HG03469 (cell line): ENCODE measurements at regions not wholly inside any gene's neighbourhood (a gene's known extent, or its start where the extent isn't known, plus 50 kb on each side); places are given as distances from the start of the nearest gene placed in this dataset.

Experiments used
- ATAC-seq: cut with Tn5 transposase; IDR thresholded peaks from one replicate; pipeline ENCODE4 v1.9.1; 2021; ENCODE audit warnings: mild to moderate bottlenecking, moderate library complexity, moderate number of reproducible peaks; ENCODE audit not compliant: unreplicated experiment

DNA sequence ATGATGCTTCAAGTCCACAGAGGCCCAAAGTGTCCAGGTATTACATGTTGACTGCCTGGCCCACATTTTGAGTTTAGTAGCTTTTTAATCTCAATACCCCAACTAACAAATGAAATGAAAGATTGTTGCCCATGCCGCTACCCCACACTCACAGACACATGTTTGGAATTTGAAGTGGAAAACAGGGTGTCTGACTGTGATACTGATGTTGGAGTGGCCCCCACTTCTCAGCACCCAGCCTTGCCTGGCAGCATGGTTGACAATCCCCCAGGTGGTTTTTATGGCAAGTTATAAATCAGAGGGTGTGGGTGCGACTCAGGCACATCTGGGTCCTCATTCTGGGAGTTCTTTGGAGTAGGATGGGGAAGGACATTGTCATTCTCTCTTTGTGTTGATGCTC, 314.7 kb upstream of the ZNF32 start:
- ATAC-seq, result no peak

DNA sequence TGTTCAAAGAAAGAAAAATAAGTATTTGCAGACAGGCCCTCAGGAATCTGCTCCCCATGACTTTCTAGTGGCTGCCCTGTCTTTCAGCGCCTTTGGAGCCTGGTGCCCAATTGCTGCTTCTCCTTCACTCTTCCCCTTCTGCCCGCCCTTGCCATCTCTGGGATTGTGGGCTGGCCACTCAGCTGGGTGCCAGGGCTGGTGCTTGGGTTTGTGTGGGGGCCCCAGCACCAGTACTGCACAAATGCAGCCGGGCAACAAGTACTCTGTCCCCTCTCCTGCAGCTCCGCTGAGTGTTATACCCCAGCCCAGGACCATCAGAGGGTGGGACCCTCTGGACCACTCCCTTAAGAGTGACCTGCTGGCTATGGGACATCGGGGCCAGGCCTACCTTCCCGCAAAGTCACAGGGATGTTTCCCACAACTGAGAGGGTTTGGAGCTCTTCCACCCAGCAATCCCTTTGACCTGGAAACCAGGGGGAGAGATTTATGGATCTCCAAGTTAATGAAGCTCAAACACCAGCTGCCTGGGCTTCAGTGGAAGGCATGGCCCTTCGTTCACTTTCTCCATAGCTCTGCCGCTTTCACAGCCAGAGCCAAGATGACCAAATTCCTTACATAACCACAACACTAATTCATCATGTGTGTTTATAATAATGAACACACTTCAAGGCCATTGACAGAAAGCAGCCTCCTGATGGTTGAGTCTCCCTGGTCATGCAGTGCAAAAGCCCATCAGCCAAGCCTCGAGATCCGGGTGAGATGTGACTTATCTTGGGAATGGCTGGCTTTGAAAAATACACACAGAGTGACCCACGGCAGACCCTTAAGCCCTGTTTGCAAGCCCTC, 313.9 kb upstream of the ZNF32 start:
- no peak for ATAC-seq

DNA sequence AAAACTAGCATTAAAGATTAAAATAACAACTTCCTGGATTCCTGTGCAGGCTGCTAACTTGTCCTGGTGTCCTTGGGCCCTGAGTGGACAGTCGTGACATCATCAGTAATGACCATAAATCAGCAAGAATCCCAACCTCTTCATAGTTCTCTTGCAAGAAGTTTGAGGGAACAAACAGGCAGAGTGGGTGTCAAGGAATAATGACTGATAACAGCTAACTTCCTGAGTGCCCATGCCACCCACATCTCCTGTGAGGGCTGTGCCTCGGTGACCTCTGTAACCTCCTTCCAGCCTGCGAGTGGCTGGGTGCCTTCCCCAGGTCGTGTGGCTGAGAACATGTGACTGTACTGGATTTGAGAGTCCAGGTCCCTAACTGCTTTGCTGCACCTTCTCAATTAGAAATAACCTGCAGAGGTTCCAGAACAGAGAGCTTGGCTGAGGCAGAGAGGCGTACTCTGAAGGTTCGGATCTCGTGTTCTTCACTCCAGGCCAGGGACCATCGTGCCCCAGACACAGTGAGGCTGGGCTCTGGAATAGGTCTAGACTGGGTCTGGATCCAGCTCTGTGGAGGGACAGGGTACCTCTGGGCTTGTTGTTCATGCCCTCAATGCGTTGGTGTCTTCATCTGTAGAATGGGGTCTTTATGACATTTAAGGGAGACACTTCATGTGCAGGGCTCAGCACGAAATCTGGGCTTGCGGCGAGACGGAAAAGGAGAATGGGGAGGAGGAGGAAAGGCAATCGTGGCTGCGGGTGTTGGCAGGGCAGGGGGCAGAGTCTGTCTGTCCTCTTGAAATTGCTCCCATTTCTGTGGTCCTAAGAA, 313.1 kb upstream of the ZNF32 start:
- no peak for ATAC-seq

DNA sequence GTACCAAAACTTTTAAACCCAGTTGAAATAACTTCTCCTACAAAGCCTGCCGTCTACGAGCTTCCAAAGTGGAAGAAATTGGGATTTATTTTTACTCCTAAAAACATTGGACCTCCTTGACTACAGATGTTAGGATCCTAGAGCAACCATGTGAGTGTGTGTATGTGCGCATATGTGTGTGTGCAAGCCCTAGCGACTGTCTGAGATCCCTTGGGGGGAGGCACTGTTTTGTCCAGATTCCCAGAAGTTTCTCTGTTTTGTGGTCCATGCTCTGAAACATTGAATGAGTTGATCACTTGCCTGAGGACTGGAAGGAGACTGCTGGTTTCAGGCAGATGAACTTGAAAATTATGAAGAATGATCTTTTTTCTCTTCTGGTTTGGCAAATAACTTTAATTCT, 312.3 kb upstream of the ZNF32 start:
- ATAC-seq, result no peak

DNA sequence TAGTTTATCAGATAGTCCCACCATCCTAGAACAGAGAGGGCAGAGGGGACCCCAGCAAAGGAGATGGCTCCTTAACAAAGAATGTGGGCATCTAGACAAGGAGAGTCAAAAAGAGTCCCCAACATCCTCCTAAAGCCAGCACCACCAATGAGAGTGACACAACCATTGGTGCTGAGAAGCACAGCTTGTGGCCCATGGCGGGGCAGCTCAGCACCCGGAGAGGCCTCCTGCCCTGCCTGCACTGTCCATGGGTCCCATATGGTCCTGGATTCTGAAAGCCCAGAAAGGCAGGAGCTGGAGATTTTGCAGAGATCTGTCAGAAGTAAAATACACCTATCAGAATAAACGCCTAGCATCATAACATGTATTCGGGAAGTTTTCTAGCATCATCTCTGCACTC, 311.8 kb upstream of the ZNF32 start:
- no peak for ATAC-seq

DNA sequence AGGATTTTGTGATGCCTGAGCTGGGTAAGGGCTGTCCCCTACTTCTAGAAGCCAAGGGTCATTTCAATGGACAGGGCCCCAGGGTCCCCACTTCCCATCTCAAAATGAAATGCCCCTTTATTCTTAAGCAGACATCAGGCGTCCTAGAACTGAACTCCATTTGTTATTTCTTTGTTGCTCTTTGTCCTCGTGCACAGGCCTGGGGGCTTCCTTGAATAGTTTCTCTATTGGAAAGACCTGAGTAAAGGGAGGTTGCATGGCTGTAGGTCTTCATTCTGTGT, 311.4 kb upstream of the ZNF32 start:
- no peak for ATAC-seq

DNA sequence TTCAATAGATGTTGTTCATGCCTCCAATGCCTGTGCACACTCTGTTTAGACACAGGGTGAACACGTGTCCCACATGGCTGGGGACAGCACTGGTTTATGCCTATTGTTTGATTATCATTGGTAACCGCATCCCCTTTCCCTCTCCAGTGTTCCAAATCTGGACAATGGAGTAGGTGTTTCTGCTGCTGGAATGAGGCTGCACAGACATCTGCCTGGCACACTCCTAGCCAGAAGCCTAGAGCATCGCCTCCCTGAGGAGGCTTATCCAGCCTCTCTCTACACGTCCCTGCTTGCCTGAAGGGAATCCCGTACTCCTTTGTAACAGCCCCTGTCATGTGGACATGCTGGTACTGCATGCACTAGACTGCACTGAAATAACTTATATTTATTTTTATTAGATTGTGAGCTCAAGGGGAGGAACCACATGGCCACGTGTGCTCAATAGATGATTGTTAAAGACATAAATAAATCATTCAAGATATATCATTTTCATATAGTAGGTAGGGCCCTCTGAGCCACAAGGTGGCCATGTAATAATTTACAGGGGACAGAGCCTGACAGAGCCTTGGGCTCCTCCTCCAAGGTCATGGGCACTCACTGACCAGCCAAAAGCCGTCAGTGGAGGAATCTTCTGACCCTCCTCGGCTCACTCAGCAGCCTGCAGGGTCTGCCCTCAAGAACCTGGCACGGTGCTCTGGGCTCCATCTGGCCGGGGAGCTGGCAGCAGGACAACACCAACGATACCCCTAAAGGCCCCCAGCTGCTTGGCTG, 310.9 kb upstream of the ZNF32 start:
- ATAC-seq, result no peak

DNA sequence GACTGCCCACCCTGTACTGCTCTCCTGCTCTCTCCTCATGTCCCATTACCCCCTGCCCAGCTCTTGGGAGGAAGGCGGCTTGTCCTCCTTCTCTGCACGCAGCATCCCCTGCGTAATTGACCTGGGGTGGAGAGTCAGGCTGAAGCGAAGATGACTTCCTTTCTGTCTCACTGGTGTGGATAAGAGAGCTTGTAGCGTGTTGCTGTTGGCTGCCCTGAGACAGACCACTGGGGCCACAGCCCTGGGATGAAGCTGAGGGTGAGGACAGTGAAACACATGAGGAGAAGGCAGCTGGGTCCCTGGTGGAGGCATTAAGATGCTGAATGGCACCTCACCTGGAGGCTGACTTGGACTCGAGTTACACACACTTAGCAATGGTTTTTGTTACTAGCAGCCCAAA, 310.3 kb upstream of the ZNF32 start:
- no peak for ATAC-seq

DNA sequence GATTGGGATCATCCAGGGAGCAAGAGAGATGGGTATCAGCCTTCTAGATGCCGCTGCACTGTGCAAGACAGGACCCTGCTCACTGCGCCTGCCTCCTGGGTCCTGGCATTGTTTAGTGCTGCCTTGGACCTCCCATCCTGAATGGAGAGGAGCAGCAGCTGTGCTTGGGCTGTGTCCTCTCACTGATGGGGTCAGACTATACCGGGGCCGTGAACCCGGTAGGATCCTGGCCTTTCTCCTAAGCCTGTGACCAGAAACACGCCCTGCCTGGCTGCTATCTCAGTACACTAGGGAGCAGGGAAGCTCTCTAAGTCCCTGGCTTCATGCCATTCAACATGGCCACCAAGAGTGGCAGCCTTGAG, 309.4 kb upstream of the ZNF32 start:
- ATAC-seq, result no peak

DNA sequence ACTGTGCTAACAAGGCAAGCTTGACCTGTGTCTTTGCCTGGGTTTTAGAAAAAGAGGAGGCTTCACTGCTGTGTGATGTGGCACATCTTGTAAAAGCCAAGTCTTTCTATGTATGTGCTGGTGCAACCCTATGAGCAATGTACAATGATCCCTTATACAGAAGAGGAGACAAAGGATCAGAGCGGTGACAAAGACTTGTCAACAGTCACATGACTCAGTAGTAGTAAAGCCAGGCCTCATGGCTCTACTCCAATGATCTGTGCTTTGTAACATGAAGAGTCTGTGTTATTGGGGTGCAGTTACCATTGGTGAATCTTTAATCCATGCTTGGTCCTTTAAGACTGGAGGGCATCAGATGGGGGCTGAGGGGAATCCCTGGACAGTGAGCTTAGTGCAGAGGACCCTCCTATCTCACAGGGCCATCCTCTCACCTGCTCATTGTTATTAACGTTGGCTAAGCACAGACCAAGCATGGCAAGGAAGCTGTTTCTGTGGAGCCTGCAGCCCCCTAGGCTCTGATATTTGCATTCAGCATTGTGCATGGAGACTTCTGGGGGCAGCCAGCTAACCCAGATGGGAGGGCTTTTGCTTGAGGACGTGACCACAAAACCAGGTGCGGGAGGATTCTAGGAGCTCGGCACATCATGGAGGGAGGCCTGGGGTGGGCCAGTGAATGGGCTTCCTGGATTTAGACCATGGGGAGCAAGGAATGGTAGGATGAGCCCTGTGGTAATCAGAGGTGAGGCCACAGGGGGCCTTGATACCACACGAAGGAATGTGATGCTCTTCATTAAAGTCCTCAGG, 308.8 kb upstream of the ZNF32 start:
- no peak for ATAC-seq

DNA sequence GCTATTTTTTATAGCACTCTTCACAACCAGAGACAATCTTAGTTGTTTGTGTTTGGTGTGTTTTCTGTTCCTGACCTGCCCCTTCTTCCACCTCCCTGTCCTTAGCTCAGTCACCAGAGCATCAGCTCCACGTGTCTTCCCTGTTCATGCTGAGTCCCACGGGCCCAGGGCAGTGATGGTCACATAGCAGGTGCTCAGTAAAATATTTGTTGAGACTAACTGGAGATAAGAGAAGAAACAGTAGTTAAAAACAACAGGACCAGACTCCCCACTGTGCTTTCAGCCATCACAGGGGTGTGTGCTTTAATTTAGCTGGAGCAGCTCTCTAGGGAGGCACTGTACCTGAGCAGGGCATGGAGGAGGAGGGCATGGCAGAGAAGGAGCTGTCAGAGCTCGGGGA, 307.3 kb upstream of the ZNF32 start:
- no peak for ATAC-seq

DNA sequence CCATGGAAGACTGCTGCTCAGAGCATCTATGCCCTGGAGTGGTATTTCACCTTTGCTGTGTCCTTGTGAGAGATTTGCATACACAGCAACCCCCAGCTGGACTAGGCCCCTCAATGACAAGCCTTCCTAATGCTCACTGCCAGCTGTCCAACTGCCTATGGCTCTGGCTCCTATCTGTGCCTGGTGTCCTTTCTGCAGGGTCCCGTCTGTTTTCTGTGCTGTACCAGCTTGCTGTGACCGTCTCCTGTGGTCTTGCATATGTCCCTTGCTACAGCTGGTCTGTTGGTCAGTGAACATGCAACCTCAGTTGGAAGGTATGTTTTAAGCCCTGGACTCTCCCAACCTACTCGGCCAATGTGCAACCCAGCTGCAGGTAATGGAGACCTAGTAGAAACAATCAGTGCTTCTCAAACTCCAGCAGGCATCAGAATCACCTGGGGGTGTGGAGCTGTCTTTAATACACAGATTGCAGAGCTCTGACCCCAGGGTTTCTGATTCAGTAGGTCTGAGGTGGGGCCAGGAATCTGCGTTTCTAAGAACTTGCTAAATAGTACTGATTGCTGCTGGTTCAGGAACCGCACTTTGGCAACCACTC, 306.4 kb upstream of the ZNF32 start:
- ATAC-seq, result no peak

DNA sequence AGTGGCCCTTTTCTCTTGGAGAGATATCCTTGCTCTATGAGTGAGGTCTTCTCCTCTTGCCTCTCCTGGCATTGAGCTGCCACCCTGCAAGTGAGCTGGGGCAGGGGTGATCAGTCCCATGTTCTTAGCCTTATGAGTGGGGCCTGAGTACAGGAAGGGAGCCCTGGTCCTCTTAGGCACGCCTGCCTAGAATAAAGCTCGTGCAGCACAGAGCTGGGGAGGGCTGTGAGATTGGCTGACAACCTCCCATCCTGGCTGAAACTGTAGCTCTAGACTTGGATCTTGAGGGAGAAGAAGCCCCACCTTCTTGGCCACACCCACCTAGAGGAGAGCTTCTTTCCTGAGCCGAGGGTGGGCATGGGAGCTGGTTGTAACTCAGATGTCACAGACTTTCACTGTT, 305.0 kb upstream of the ZNF32 start:
- ATAC-seq, result no peak

DNA sequence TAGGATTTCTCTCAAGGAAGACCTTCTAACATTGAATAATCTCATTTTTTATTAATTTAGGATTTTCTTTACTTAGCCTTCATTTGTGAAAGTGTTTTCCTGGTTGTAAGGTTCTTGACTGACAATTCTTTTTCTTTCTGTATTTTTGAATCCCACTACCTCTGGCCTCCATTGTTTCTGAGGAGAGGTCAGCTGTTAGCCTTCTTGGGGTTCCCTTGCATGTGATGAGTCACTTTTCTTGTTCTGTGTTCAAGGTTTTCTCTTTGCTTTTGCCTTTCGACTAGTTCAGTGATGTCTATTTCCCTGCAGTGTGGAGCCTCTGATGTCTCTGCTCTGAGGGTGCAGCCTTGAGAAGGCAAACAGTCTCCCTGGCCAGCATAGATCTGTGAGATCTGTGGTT, 304.1 kb upstream of the ZNF32 start:
- no peak for ATAC-seq

DNA sequence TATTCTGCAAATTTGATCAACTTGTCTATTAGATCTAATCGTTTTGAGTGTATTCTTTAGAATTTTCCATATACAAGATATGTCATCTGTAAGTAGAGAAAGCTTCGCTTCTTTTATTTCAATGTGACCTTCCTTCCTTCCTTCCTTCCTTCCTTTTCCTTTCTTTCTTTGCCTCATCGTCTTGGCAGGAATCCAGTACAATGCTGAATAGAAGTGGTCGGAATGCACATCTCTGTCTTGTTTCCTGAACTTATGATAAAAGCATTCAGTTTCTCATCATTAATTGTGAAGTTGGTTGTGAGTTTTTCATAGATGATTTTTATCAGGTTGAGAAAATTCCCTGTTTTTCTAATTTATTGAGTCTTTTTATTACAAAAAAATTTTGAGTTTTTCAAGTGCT, 300.7 kb upstream of the ZNF32 start:
- no peak for ATAC-seq

DNA sequence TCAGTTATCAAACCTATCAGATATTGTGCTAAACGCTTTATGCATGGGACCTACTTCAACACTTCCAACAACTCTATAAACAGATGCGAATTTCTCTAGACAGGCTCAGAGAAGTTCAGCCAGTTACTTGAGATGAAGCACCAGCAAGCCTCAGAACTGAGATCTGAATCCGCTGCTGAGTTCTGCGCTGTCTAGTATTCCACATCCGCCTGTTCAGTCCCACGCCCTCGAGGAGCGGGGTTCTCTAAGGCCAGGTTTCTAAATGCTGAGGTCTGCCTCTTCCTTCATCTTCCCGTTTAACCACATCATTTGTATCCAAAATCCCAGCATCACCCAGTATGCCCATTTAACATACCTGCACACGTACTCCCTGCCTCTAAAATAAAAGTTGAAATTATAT, 297.8 kb upstream of the ZNF32 start:
- no peak for ATAC-seq

DNA sequence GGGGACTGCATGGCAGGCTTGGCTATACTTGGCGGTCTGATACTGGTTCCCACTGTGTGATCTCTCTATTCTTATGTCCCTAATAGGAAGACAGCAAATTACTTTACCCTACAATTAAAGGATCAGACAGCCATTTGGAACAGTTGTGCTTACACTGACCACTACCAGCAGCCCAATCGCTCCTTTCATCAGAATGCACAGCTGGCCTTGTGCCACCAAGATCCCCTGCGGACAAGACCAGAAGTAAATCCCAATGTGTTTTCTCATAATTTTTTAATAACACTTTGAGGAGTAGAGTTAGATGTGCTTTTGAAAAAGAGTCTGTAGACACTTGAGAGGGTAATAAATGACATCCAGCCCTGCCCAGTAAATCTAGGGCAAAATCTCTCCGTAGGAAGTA, 297.2 kb upstream of the ZNF32 start:
- ATAC-seq, result no peak

DNA sequence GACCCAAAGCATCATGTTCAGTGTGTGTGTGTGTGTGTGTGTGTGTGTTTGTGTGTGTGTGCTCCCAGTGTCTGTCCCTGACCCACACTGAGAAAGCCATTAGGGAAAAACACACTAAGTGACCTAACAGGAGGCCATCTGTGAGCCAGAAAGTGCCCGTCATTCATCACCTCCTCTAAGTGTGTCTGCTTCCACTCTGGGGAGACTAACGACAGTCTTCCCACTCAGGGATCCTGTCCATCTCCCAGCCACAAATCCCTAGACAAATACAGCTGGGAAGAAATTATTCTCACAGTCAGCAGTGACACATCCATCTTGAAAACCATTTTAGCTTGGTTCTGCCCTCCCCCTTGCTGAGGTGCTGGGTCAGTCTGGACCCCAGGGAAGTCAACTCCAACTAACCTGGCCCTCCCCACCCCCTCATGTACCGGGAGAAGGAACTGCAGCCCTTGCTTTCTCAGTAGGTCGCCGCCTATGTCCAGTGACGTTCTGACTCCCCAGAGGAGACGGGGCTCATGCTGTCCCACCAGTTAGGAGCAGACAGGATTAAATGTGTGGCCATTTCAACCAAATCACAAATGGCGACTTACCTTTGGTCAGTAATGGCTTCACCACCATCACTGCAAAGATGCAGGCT, 296.5 kb upstream of the ZNF32 start:
- no peak for ATAC-seq

DNA sequence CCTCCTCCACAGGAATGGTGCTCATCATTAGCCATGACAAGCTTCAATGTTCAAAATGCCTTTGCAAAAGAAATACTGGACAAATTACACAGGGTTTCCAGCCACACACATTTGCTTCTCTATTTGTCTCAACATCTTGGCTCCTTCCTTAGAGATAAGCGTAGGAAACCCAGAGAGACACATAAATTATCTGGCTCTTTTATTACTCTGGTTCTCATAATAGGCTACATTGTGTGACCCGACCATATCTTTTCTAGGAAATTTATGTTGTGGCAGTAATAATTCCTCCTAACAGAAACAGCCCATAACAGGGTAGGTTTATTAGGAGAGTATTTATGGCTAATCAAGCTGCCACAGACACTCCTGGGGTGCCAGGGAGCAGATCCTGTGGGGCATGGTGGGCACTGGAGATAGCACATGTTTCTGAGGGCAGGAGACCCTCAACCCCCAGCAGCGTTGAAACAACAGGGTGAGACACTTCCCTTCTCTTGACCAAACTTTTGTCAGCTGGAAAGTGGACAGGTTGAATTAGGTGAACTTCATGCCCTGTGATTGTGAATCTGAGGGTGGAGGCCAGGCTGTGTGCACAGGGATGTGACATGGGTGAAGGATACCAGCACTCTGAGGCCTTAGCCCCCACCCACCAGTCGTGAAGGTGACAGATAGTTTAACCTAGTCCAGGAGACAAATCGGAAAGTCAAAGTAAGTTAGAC, 295.9 kb upstream of the ZNF32 start:
- ATAC-seq, result no peak
